ENCODE measurements at regions not wholly inside any gene's neighbourhood (a gene's known extent, or its start where the extent isn't known, plus 50 kb on each side); places are given as distances from the start of the nearest gene placed in this dataset.
A peak's percentile ranks its signal among the peaks of the same experiment; 100 is the strongest.

GRCh38 chr11:70828593-70829082, 423.7 kb downstream of the SHANK2 start:
- intact Hi-C loops (cut with DNase I) = no loop called here
- no peak for DNase-seq (ENCODE audit: low spot score)
- peak; percentile 63 for ATAC-seq

GRCh38 chr11:70829134-70829885, 423.1 kb downstream of the SHANK2 start:
- intact Hi-C loops (cut with DNase I) = no loop called here
- DNase-seq (ENCODE audit: low spot score) (no peak), ATAC-seq (peak; percentile 3)

GRCh38 chr11:70829886-70830272, 422.5 kb downstream of the SHANK2 start:
- DNase-seq (ENCODE audit: low spot score) (no peak), ATAC-seq (no peak)
- intact Hi-C loops (cut with DNase I) = no loop called here

GRCh38 chr11:70833011-70833410, 419.4 kb downstream of the SHANK2 start:
- intact Hi-C loops (cut with DNase I) = no loop called here
- DNase-seq (ENCODE audit: low spot score) (no peak), ATAC-seq (no peak)

- no peak for DNase-seq (ENCODE audit: low spot score)
- intact Hi-C loops (cut with DNase I) = no loop called here
- ATAC-seq = no peak
Observed at GRCh38 chr11:70833554-70833953, 418.8 kb downstream of the SHANK2 start.

GRCh38 chr11:70834277-70834940, 418.0 kb downstream of the SHANK2 start:
- intact Hi-C loops (cut with DNase I) = no loop called here
- no peak for ATAC-seq
- no peak for DNase-seq (ENCODE audit: low spot score)

GRCh38 chr11:70834984-70835560, 417.3 kb downstream of the SHANK2 start:
- ATAC-seq = no peak
- no peak for DNase-seq (ENCODE audit: low spot score)
- intact Hi-C loops (cut with DNase I) = no loop called here

- intact Hi-C loops (cut with DNase I) = no loop called here
- ATAC-seq = no peak
- no peak for DNase-seq (ENCODE audit: low spot score)
Observed at GRCh38 chr11:70836071-70836470, 416.3 kb downstream of the SHANK2 start.

GRCh38 chr11:70838198-70838597, 414.2 kb downstream of the SHANK2 start:
- ATAC-seq = no peak
- intact Hi-C loops (cut with DNase I) = no loop called here
- no peak for DNase-seq (ENCODE audit: low spot score)

- intact Hi-C loops (cut with DNase I) = no loop called here
- DNase-seq (ENCODE audit: low spot score) = no peak
- no peak for ATAC-seq
Observed at GRCh38 chr11:70839851-70840250, 412.5 kb downstream of the SHANK2 start.

GRCh38 chr11:70841264-70841663, 411.1 kb downstream of the SHANK2 start:
- DNase-seq (ENCODE audit: low spot score) = no peak
- intact Hi-C loops (cut with DNase I) = no loop called here
- ATAC-seq = no peak

- DNase-seq (ENCODE audit: low spot score) (no peak), ATAC-seq (no peak)
- intact Hi-C loops (cut with DNase I) = no loop called here
Observed at GRCh38 chr11:70842256-70842655, 410.1 kb downstream of the SHANK2 start.

GRCh38 chr11:70842701-70843100, 409.7 kb downstream of the SHANK2 start:
- DNase-seq (ENCODE audit: low spot score) (no peak), ATAC-seq (no peak)
- intact Hi-C loops (cut with DNase I) = no loop called here

- intact Hi-C loops (cut with DNase I) = no loop called here
- no peak for ATAC-seq
- DNase-seq (ENCODE audit: low spot score) = no peak
Observed at GRCh38 chr11:70843906-70844305, 408.5 kb downstream of the SHANK2 start.

GRCh38 chr11:70844387-70844786, 408.0 kb downstream of the SHANK2 start:
- intact Hi-C loops (cut with DNase I) = no loop called here
- no peak for DNase-seq (ENCODE audit: low spot score)
- ATAC-seq = no peak

GRCh38 chr11:70845591-70846041, 406.8 kb downstream of the SHANK2 start:
- ATAC-seq (no peak), DNase-seq (ENCODE audit: low spot score) (no peak)
- intact Hi-C loops (cut with DNase I) = no loop called here

- intact Hi-C loops (cut with DNase I) = no loop called here
- ATAC-seq (no peak), DNase-seq (ENCODE audit: low spot score) (no peak)
Observed at GRCh38 chr11:70846781-70847655, 405.4 kb downstream of the SHANK2 start.

GRCh38 chr11:70848243-70848750, 404.1 kb downstream of the SHANK2 start:
- intact Hi-C loops (cut with DNase I) = no loop called here
- DNase-seq (ENCODE audit: low spot score) (no peak), ATAC-seq (no peak)

- ATAC-seq (no peak), DNase-seq (ENCODE audit: low spot score) (no peak)
- intact Hi-C loops (cut with DNase I) = no loop called here
Observed at GRCh38 chr11:70849031-70849430, 403.3 kb downstream of the SHANK2 start.

Measured in sciatic nerve (tissue), 2 donors.